ENCODE measurements at regions not wholly inside any gene's neighbourhood (a gene's known extent, or its start where the extent isn't known, plus 50 kb on each side); places are given as distances from the start of the nearest gene placed in this dataset.

GRCh38 chr19:28827382-28827781 lies 385.6 kb downstream of the UQCRFS1 start:
- no peaks in the 10 kb centered on the region for H3K9me3 ChIP-seq (ENCODE audit: insufficient read depth, low read length)
- H3K4me3 ChIP-seq (ENCODE audit: insufficient read length, low read depth): no peak overlapping the region
- no peak for TF ChIP-seq YY1 (IDR thresholded peaks at IDR 0.05; ENCODE audit: insufficient read depth, insufficient read length)
- TF ChIP-seq SUZ12 (IDR thresholded peaks at IDR 0.05; ENCODE audit: extremely low read depth, insufficient read depth, insufficient read length): no peak
- TF ChIP-seq ZNF274 (IDR thresholded peaks at IDR 0.05; ENCODE audit: low read depth, low read length): no peak
- peaks cover 18% of the 10 kb centered on the region for H3K4me1 ChIP-seq (ENCODE audit: insufficient read depth, insufficient read length)
- H3K9ac ChIP-seq (ENCODE audit: insufficient read length, low read depth): no peak overlapping the region
- no peaks in the 10 kb centered on the region for H3K36me3 ChIP-seq (ENCODE audit: insufficient read depth, insufficient read length, low read length)
- no peaks in the 10 kb centered on the region for H3K27me3 ChIP-seq (ENCODE audit: insufficient read depth, insufficient read length)
- DNase-seq (ENCODE audit: low read depth, low spot score): no peak

DNA sequence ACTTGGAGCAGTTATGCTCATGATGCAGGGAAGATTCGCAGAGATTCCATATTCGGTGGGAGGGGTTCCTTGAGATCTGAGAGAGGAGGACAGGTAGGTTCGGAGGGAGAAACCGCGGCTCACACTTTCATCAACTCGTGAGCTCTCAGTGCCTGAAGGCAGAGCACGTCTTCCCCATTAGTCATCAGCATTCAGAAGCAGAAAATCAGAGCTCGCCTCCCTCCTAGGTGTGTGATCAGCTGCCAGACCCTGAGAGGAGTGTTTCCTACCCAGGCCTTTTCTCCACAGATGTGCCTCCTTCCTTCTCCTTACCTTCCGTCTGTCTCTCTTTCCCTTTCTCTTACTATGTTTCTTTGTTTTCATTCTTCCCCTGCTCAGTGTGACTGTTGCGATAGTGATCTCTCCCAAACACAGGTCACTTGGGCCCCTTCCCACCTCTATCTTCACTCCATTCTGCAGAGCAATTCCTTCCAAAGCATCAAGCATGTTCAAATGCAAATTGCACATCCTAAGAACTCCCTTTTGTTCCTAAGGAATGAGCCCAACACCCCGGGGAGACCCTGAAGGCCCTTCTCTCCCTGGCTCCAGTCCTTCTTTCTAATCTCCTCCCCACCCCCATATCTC lies 389.5 kb downstream of the UQCRFS1 start:
- TF ChIP-seq YY1 (IDR thresholded peaks at IDR 0.05; ENCODE audit: insufficient read depth, insufficient read length): no peak
- TF ChIP-seq ZNF274 (IDR thresholded peaks at IDR 0.05; ENCODE audit: low read depth, low read length): no peak
- no peak for TF ChIP-seq SUZ12 (IDR thresholded peaks at IDR 0.05; ENCODE audit: extremely low read depth, insufficient read depth, insufficient read length)
- Histone ChIP-seq H3K27me3 (ENCODE audit: insufficient read depth, insufficient read length) (no peaks in the 10 kb centered on the region), H3K9me3 (ENCODE audit: insufficient read depth, low read length) (no peaks in the 10 kb centered on the region), H3K36me3 (ENCODE audit: insufficient read depth, insufficient read length, low read length) (no peaks in the 10 kb centered on the region), H3K4me1 (ENCODE audit: insufficient read depth, insufficient read length) (peaks cover 13% of the 10 kb centered on the region), H3K4me3 (ENCODE audit: insufficient read length, low read depth) (no peak overlapping the region), H3K9ac (ENCODE audit: insufficient read length, low read depth) (peak overlapping the region; percentile 74)
- peak; percentile 89 for DNase-seq (ENCODE audit: low read depth, low spot score)

DNA sequence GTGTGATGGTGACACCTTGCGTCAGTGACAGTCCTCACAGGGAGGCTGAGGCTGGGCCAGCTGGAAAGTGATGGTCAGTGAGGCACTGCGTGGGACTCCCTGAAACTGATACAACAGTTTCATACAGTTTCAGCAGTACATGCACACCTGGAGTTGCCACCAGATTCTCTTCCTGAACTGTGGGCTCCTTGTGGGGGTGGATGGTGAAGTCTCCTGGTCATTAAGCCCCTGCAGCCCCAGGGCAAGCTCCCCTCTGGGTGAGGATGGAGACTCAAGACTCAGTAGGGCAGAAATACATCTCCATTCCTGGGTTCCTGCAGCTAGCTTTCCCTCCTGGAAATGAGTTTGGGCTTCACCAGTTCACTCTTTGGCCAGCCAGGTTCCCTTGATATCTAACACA lies 392.7 kb downstream of the UQCRFS1 start:
- H3K9ac ChIP-seq (ENCODE audit: insufficient read length, low read depth): no peak overlapping the region
- DNase-seq (ENCODE audit: low read depth, low spot score): no peak
- peaks cover 12% of the 10 kb centered on the region; the same call in 1 of the 2 replicates for H3K9me3 ChIP-seq (ENCODE audit: insufficient read depth, low read length)
- no peaks in the 10 kb centered on the region for H3K36me3 ChIP-seq (ENCODE audit: insufficient read depth, insufficient read length, low read length)
- no peaks in the 10 kb centered on the region for H3K27me3 ChIP-seq (ENCODE audit: insufficient read depth, insufficient read length)
- TF ChIP-seq ZNF274 (IDR thresholded peaks at IDR 0.05; ENCODE audit: low read depth, low read length) (no peak), SUZ12 (IDR thresholded peaks at IDR 0.05; ENCODE audit: extremely low read depth, insufficient read depth, insufficient read length) (no peak), YY1 (IDR thresholded peaks at IDR 0.05; ENCODE audit: insufficient read depth, insufficient read length) (no peak)
- no peak overlapping the region for H3K4me3 ChIP-seq (ENCODE audit: insufficient read length, low read depth)
- peaks cover 13% of the 10 kb centered on the region for H3K4me1 ChIP-seq (ENCODE audit: insufficient read depth, insufficient read length)

GRCh38 chr19:28815257-28815656 lies 397.7 kb downstream of the UQCRFS1 start:
- H3K9me3 ChIP-seq (ENCODE audit: insufficient read depth, low read length): peaks cover 19% of the 10 kb centered on the region; the same call in 1 of the 2 replicates
- TF ChIP-seq ZNF274 (IDR thresholded peaks at IDR 0.05; ENCODE audit: low read depth, low read length) (no peak), SUZ12 (IDR thresholded peaks at IDR 0.05; ENCODE audit: extremely low read depth, insufficient read depth, insufficient read length) (no peak)
- H3K27me3 ChIP-seq (ENCODE audit: insufficient read depth, insufficient read length): no peaks in the 10 kb centered on the region
- no peaks in the 10 kb centered on the region for H3K4me1 ChIP-seq (ENCODE audit: insufficient read depth, insufficient read length)
- H3K9ac ChIP-seq (ENCODE audit: insufficient read length, low read depth): no peak overlapping the region
- no peak overlapping the region for H3K4me3 ChIP-seq (ENCODE audit: insufficient read length, low read depth)
- H3K36me3 ChIP-seq (ENCODE audit: insufficient read depth, insufficient read length, low read length): no peaks in the 10 kb centered on the region
- no peak for DNase-seq (ENCODE audit: low read depth, low spot score)

DNA sequence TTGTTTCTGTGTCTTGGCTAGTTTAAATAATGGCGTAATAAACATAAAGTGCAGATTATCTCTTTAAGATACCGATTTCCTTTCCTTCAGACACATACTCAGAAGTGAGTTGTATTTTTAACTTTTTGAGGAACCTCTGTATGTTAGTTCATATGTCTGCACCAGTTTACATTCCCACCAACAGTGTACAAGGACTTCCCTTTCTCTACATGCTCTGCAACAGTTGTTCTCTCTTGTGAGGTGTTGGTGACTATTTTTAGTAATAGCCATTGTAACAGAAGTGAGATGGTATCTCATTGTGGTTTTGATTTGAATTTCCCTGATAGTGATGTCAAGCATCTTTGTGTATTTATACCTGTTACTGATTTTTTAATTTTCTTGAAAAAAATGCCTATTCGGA lies 418.6 kb downstream of the UQCRFS1 start:
- Histone ChIP-seq H3K36me3 (ENCODE audit: insufficient read depth, insufficient read length, low read length) (no peaks in the 10 kb centered on the region), H3K9ac (ENCODE audit: insufficient read length, low read depth) (no peak overlapping the region), H3K9me3 (ENCODE audit: insufficient read depth, low read length) (peaks cover 23% of the 10 kb centered on the region; the same call in 1 of the 2 replicates), H3K27me3 (ENCODE audit: insufficient read depth, insufficient read length) (peaks cover 32% of the 10 kb centered on the region), H3K4me3 (ENCODE audit: insufficient read length, low read depth) (peak overlapping the region; percentile 71), H3K4me1 (ENCODE audit: insufficient read depth, insufficient read length) (no peaks in the 10 kb centered on the region)
- TF ChIP-seq YY1 (IDR thresholded peaks at IDR 0.05; ENCODE audit: insufficient read depth, insufficient read length): no peak
- no peak for TF ChIP-seq ZNF274 (IDR thresholded peaks at IDR 0.05; ENCODE audit: low read depth, low read length)
- no peak for TF ChIP-seq SUZ12 (IDR thresholded peaks at IDR 0.05; ENCODE audit: extremely low read depth, insufficient read depth, insufficient read length)
- no peak for DNase-seq (ENCODE audit: low read depth, low spot score)

DNA sequence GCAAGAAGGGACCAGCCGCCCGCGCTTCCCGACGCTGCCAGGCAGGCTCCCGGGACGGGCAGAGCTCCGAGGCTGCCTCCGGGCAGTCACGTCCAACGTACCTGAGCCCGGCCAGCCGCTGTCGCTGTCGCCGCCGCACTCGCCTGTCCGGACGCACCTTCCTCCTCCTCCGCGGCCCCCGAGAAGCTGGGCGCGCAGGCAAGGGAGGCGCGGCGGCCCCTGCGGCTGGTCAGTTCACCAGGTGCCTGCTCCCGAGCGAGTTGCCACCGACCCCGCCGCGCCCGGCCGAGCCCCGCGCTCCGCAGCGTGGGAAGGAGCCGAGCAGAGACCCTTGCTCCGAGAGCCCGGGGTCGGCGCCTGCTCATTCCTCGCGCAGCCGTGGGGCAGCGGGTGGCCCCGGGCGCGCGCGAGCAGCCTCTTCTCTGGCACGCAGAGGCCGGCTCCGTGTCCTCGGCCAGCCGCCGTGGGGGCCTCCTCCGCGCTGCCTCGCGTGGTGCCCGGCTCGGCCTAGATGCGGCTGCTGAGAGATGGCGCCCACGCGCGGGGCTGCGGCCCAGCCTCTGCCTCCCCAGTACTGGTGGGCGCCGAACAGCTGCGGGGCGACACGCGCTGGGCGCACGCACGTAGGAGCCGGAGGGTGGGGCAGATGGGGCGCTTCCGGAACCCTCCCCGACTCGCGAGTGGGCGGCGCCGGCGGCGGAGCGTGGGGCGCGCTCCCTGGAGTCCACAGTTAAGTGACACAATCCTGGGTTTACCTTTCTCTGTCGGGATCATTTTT lies 419.4 kb downstream of the UQCRFS1 start:
- peak overlapping the region; percentile 83 for H3K9ac ChIP-seq (ENCODE audit: insufficient read length, low read depth)
- H3K9me3 ChIP-seq (ENCODE audit: insufficient read depth, low read length): peaks cover 23% of the 10 kb centered on the region; the same call in 1 of the 2 replicates
- TF ChIP-seq SUZ12 (IDR thresholded peaks at IDR 0.05; ENCODE audit: extremely low read depth, insufficient read depth, insufficient read length) (no peak), YY1 (IDR thresholded peaks at IDR 0.05; ENCODE audit: insufficient read depth, insufficient read length) (no peak), ZNF274 (IDR thresholded peaks at IDR 0.05; ENCODE audit: low read depth, low read length) (no peak)
- H3K27me3 ChIP-seq (ENCODE audit: insufficient read depth, insufficient read length): peaks cover 32% of the 10 kb centered on the region
- DNase-seq (ENCODE audit: low read depth, low spot score): peak; percentile 6
- H3K4me1 ChIP-seq (ENCODE audit: insufficient read depth, insufficient read length): no peaks in the 10 kb centered on the region
- H3K4me3 ChIP-seq (ENCODE audit: insufficient read length, low read depth): peak overlapping the region; percentile 71
- H3K36me3 ChIP-seq (ENCODE audit: insufficient read depth, insufficient read length, low read length): no peaks in the 10 kb centered on the region

GRCh38 chr19:28785971-28786370 lies 427.0 kb downstream of the UQCRFS1 start:
- H3K36me3 ChIP-seq (ENCODE audit: insufficient read depth, insufficient read length, low read length): no peaks in the 10 kb centered on the region
- H3K9me3 ChIP-seq (ENCODE audit: insufficient read depth, low read length): peaks cover 17% of the 10 kb centered on the region
- H3K4me1 ChIP-seq (ENCODE audit: insufficient read depth, insufficient read length): no peaks in the 10 kb centered on the region
- DNase-seq (ENCODE audit: low read depth, low spot score): no peak
- no peak overlapping the region for H3K4me3 ChIP-seq (ENCODE audit: insufficient read length, low read depth)
- H3K27me3 ChIP-seq (ENCODE audit: insufficient read depth, insufficient read length): no peaks in the 10 kb centered on the region
- TF ChIP-seq YY1 (IDR thresholded peaks at IDR 0.05; ENCODE audit: insufficient read depth, insufficient read length) (no peak), ZNF274 (IDR thresholded peaks at IDR 0.05; ENCODE audit: low read depth, low read length) (no peak), SUZ12 (IDR thresholded peaks at IDR 0.05; ENCODE audit: extremely low read depth, insufficient read depth, insufficient read length) (no peak)
- H3K9ac ChIP-seq (ENCODE audit: insufficient read length, low read depth): no peak overlapping the region

Data from NT2/D1 (cell line).